IPS-NIHi11 (cell line): ENCODE measurements at regions not wholly inside any gene's neighbourhood (a gene's known extent, or its start where the extent isn't known, plus 50 kb on each side); places are given as distances from the start of the nearest gene placed in this dataset.
"Not testable (repeated sequence)": the region's sequence is repeated elsewhere in the genome, so short reads cannot be mapped to it uniquely, and the experiment has no call there.

Experiments used
- DNase-seq: peaks from one replicate; pipeline ENCODE4 v3.0.0; 2012; ENCODE audit warnings: mixed read lengths, low spot score

DNA sequence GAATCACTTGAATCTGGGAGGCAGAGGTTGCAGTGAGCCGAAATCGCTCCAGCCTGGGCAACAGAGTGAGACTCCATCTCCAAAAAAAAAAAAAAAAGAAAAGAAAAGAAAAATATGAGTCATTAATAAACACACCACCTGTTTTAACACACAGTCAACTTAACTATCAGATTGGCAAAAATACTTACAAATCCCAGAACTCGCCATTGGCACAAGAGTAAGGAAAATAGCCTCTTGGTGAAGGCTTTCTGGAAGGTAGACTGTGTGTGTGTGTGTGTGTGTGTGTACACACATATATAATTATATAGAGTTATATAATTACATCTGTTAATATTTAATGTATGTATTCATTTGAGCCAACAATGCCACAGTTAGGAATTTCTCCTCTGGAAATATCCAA is 63.7 kb upstream of the UXS1 start:
- no peak for DNase-seq

DNA sequence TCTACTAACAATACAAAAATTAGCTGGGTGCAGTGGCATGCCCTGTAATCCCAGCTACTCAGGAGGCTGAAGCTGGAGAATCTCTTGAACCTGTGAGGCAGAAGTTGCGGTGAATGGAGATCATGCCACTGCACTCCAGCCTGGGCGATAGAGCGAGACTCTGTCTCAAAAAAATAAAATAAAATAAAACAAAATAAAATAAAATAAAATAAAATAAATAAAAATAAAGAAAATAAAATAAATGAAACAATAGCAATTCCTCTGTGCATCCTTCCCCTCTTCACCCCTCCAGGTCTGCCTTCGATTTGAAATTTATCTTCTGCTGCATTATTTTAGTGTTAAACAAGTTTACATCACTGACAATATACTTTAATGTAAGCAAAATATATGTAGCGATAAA is 63.0 kb upstream of the UXS1 start:
- no peak for DNase-seq

DNA sequence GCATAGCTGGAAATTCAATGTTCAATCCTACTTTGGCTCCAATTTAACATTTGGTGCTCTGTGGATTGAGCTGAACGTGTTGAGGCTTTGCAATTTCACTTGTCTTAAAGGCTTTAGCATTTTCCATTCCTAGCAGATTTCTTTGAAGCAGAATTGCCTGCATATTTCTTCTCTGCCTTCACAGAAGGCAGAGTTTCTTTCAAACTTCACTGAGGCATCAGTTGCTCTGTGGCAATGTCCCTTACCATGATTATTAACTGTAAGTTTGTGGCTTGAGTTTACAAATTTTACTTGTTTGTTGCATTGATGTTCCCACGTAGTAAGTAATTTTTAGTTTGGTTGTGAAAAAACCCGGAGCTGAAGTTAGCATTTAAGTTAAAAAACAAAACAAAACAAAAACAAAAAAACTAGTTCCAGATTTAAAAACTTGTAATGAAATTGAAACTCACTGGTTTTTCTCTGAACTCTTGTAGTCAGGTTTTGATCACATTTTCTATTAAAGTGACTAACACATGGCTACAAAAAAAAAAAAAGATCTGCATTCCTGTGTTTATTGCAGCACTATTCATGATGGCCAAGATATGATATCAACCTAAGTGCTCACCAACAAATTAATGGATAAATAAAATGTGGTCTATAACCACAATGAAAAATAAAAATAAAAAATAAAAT is 55.2 kb upstream of the UXS1 start:
- not testable (repeated sequence) for DNase-seq

DNA sequence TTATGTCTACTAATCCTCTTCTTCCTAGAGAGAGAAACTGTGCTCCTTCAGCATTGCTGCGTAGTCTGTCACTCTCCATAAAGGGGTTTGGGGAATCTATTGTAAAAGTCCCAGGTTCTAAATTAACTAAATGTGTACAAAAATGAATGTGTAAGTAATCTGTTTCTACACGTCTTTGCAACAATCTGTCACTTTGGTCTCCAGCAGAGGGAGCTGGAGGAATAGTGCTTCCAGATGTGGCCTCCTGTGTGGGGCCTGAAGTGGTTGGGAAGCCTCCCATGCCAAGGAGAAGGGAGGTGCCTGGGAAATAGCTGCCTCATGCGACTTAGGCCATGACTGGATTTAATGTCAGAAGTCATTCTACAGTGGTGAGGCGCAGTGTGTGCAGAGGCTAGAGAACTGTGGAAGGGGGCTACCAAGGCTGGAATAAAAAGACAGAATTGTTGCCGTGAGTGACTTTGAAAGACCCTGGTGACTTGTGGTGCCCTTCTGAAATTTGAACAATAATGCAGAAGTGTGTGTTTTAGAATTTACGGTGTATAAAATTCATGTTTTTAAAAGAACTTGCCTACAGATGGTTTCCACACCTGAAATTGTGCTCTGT is 54.5 kb upstream of the UXS1 start:
- not testable (repeated sequence) for DNase-seq
